H9 (cell line): ENCODE measurements at regions not wholly inside any gene's neighbourhood (a gene's known extent, or its start where the extent isn't known, plus 50 kb on each side); places are given as distances from the start of the nearest gene placed in this dataset.
A peak's percentile ranks its signal among the peaks of the same experiment; 100 is the strongest.

Experiments
- DNase-seq: peaks from one replicate; pipeline ENCODE4 v3.0.0-alpha.2; 2017
- H2AFZ ChIP-seq: one replicate; pipeline ENCODE4 v1.6.1; 2013; ENCODE audit warnings: mild to moderate bottlenecking, low read length, control low read depth, moderate library complexity
- H2AK5ac ChIP-seq: 2 replicates; pipeline ENCODE4 v1.6.1; 2013; ENCODE audit warnings: low read length, control low read depth, mixed read lengths; ENCODE audit not compliant: insufficient read length
- H2BK120ac ChIP-seq: one replicate; pipeline ENCODE4 v1.6.1; 2013; ENCODE audit warnings: low read depth, mild to moderate bottlenecking, low read length, control low read depth, inconsistent platforms; ENCODE audit not compliant: poor library complexity, severe bottlenecking
- H2BK12ac ChIP-seq: 2 replicates; pipeline ENCODE4 v1.6.1; 2013; ENCODE audit warnings: low read length, control low read depth, mixed read lengths, low read depth; ENCODE audit not compliant: insufficient read length
- H2BK15ac ChIP-seq: 2 replicates; pipeline ENCODE4 v1.6.1; 2013; ENCODE audit warnings: low read depth, low read length, control low read depth
- H2BK20ac ChIP-seq: one replicate; pipeline ENCODE4 v1.6.1; 2013; ENCODE audit warnings: low read depth, mild to moderate bottlenecking, low read length, control low read depth, inconsistent platforms; ENCODE audit not compliant: poor library complexity, severe bottlenecking
- H2BK5ac ChIP-seq: 2 replicates; pipeline ENCODE4 v1.6.1; 2013; ENCODE audit warnings: low read length, control low read depth, mixed read lengths; ENCODE audit not compliant: insufficient read length
- H3K14ac ChIP-seq: 2 replicates; pipeline ENCODE4 v1.6.1; 2013; ENCODE audit warnings: low read length, control low read depth; ENCODE audit not compliant: insufficient read depth
- H3K18ac ChIP-seq: 2 replicates; pipeline ENCODE4 v1.6.1; 2013; ENCODE audit warnings: low read depth, mild to moderate bottlenecking, mixed read lengths, low read length, control low read depth; ENCODE audit not compliant: insufficient read length
- H3K23ac ChIP-seq: 2 replicates; pipeline ENCODE4 v1.6.1; 2013; ENCODE audit warnings: low read length, control low read depth, mixed read lengths, low read depth; ENCODE audit not compliant: insufficient read length
- H3K23me2 ChIP-seq: 2 replicates; pipeline ENCODE4 v1.6.1; 2013; ENCODE audit warnings: low read depth, mild to moderate bottlenecking, mixed read lengths, low read length, control low read depth; ENCODE audit not compliant: insufficient read length, poor library complexity, severe bottlenecking
- H3K27ac ChIP-seq: 2 replicates; pipeline ENCODE4 v1.5.1; 2013; ENCODE audit warnings: low read length, control low read depth, mixed read lengths, low read depth; ENCODE audit not compliant: insufficient read length
- H3K27me3 ChIP-seq: 2 replicates; pipeline ENCODE4 v1.6.1; 2013; ENCODE audit warnings: low read length, control low read depth, inconsistent platforms; ENCODE audit not compliant: insufficient read depth
- H3K4ac ChIP-seq: 2 replicates; pipeline ENCODE4 v1.6.1; 2013; ENCODE audit warnings: low read depth, mild to moderate bottlenecking, control low read depth, inconsistent platforms, low read length, moderate library complexity
- H3K4me1 ChIP-seq: 2 replicates; pipeline ENCODE4 v1.6.1; 2013; ENCODE audit warnings: low read length, control low read depth, inconsistent platforms; ENCODE audit not compliant: insufficient read depth
- H3K4me2 ChIP-seq: 2 replicates; pipeline ENCODE4 v1.6.1; 2013; ENCODE audit warnings: low read length, control low read depth, mixed read lengths; ENCODE audit not compliant: insufficient read length, insufficient read depth
- H3K56ac ChIP-seq: 2 replicates; pipeline ENCODE4 v1.6.1; 2013; ENCODE audit warnings: low read depth, mild to moderate bottlenecking, mixed read lengths, low read length, control low read depth; ENCODE audit not compliant: insufficient read length
- H3K79me1 ChIP-seq: 2 replicates; pipeline ENCODE4 v1.6.1; 2013; ENCODE audit warnings: low read depth, mild to moderate bottlenecking, moderate library complexity, low read length, control low read depth, inconsistent platforms; ENCODE audit not compliant: insufficient read depth, poor library complexity, severe bottlenecking
- H3K79me2 ChIP-seq: 2 replicates; pipeline ENCODE4 v1.6.1; 2013; ENCODE audit warnings: low read length, control low read depth, inconsistent platforms; ENCODE audit not compliant: insufficient read depth
- H3K9ac ChIP-seq: 2 replicates; pipeline ENCODE4 v1.6.1; 2013; ENCODE audit warnings: low read length, control low read depth, mixed read lengths; ENCODE audit not compliant: insufficient read length; ENCODE audit errors: extremely low read depth
- H3K9me3 ChIP-seq: one replicate; pipeline ENCODE4 v1.6.1; 2013; ENCODE audit warnings: low read depth, low read length, inconsistent platforms; ENCODE audit not compliant: control insufficient read depth
- H3T11ph ChIP-seq: one replicate; pipeline ENCODE4 v1.6.1; 2013; ENCODE audit warnings: mild to moderate bottlenecking, low read length, control low read depth, inconsistent platforms
- H4K20me1 ChIP-seq: one replicate; pipeline ENCODE4 v1.6.1; 2013; ENCODE audit not compliant: control insufficient read depth, insufficient read length, insufficient read depth
- H4K5ac ChIP-seq: 2 replicates; pipeline ENCODE4 v1.6.1; 2013; ENCODE audit warnings: low read depth, mild to moderate bottlenecking, mixed read lengths, low read length, control low read depth; ENCODE audit not compliant: insufficient read length
- H4K8ac ChIP-seq: replicated peaks from 2 replicates; pipeline ENCODE4 v1.6.1; 2013; ENCODE audit warnings: low read length, control low read depth, mixed read lengths, low read depth; ENCODE audit not compliant: insufficient read length
- H4K91ac ChIP-seq: 2 replicates; pipeline ENCODE4 v1.6.1; 2013; ENCODE audit warnings: low read depth, mild to moderate bottlenecking, moderate library complexity, mixed read lengths, low read length, control low read depth; ENCODE audit not compliant: insufficient read length
- H3K27ac Mint-ChIP-seq, 3 experiments: 2 replicates in 2 of 3; 3 replicates in 1 of 3; pipeline ENCODE4 v1.8.0; 2020 to 2021; ENCODE audit warnings: mixed read lengths in 3 of 3, mild to moderate bottlenecking in 1 of 3, moderate library complexity in 1 of 3
- H3K27me3 Mint-ChIP-seq: 2 replicates; pipeline ENCODE4 v1.8.0; 2021; ENCODE audit warnings: low read depth, mild to moderate bottlenecking, moderate library complexity, mixed read lengths
- H3K36me3 Mint-ChIP-seq, 3 experiments: 2 replicates in 2 of 3; 3 replicates in 1 of 3; pipeline ENCODE4 v1.8.0; 2020 to 2021; ENCODE audit warnings: low read depth in 3 of 3, mixed read lengths in 3 of 3; ENCODE audit not compliant: insufficient read depth in 1 of 3
- H3K4me1 Mint-ChIP-seq, 2 experiments: 2 replicates each; pipeline ENCODE4 v1.8.0; 2020; ENCODE audit warnings: mixed read lengths in 2 of 2
- H3K4me3 Mint-ChIP-seq, 2 experiments: 2 replicates in 1 of 2; 3 replicates in 1 of 2; pipeline ENCODE4 v1.8.0; 2020 to 2021; ENCODE audit warnings: mild to moderate bottlenecking in 2 of 2, mixed read lengths in 2 of 2, moderate library complexity in 1 of 2
- H3K9me3 Mint-ChIP-seq, 2 experiments: 2 replicates in 1 of 2; 3 replicates in 1 of 2; pipeline ENCODE4 v1.8.0; 2020; ENCODE audit warnings: mild to moderate bottlenecking in 2 of 2, mixed read lengths in 2 of 2, moderate library complexity in 1 of 2
- CTCF ChIP-seq: fragments of 200-600 bp; sonication (generic); conservative IDR thresholded peaks from 3 replicates; pipeline ENCODE4 v1.8.0; 2021; ENCODE audit warnings: antibody characterized with exemption, mild to moderate bottlenecking
- WGBS: extraction: QIAGEN DNeasy Blood & Tissue Kit; methylation state at CpG from one replicate; pipeline ENCODE4 v1.1.7; 2013; ENCODE audit warnings: missing lambda C conversion rate, low lambda C conversion rate, mixed read lengths; ENCODE audit not compliant: insufficient read length; ENCODE audit errors: extremely low coverage; 5-methylcytosine and 5-hydroxymethylcytosine counted together

GRCh38 chr9:90966480-90967144 lies 165.0 kb downstream of the SYK start:
- H3K4me2 ChIP-seq, result no peak overlapping the region
- no peak overlapping the region for H3T11ph ChIP-seq
- no peak overlapping the region for H4K91ac ChIP-seq
- no peak overlapping the region for H3K27ac ChIP-seq
- H2AK5ac ChIP-seq, result no peak overlapping the region
- no peak overlapping the region for H2AFZ ChIP-seq
- no peak overlapping the region for H3K9ac ChIP-seq
- H2BK20ac ChIP-seq, result no peak overlapping the region
- peak overlapping the region; percentile 21 for H3K18ac ChIP-seq
- H3K4me1 Mint-ChIP-seq, result peaks cover 39 to 54% of the 10 kb centered on the region in 2 experiments
- H2BK5ac ChIP-seq, result no peak overlapping the region
- no peaks in the 10 kb centered on the region for H3K27me3 ChIP-seq
- H2BK120ac ChIP-seq, result no peak overlapping the region
- H3K9me3 Mint-ChIP-seq, result no peaks in the 10 kb centered on the region
- no peaks in the 10 kb centered on the region for H4K20me1 ChIP-seq
- H3K27me3 Mint-ChIP-seq, result peaks cover 6% of the 10 kb centered on the region; the same call in 1 of the 2 replicates
- TF ChIP-seq CTCF, result no peak
- no peak overlapping the region for H3K14ac ChIP-seq
- H3K4ac ChIP-seq, result no peak overlapping the region
- H3K23ac ChIP-seq, result no peak overlapping the region
- H4K8ac ChIP-seq, result no peak overlapping the region
- H3K56ac ChIP-seq, result no peak overlapping the region
- no peak overlapping the region for H2BK15ac ChIP-seq
- WGBS, result no CpG with 5 or more reads among the region's 19 CpGs
- H3K9me3 ChIP-seq, result no peaks in the 10 kb centered on the region
- no peaks in the 10 kb centered on the region for H3K79me1 ChIP-seq
- H3K36me3 Mint-ChIP-seq, result no peaks in the 10 kb centered on the region
- H3K27ac Mint-ChIP-seq, result no peak overlapping the region
- H3K4me3 Mint-ChIP-seq, result no peak overlapping the region
- no peak for DNase-seq
- no peaks in the 10 kb centered on the region for H3K23me2 ChIP-seq
- no peak overlapping the region for H4K5ac ChIP-seq
- H2BK12ac ChIP-seq, result no peak overlapping the region
- H3K4me1 ChIP-seq, result peaks cover 7% of the 10 kb centered on the region; the same call in 1 of the 2 replicates
- no peaks in the 10 kb centered on the region for H3K79me2 ChIP-seq
